ENCODE measurements at regions not wholly inside any gene's neighbourhood (a gene's known extent, or its start where the extent isn't known, plus 50 kb on each side); places are given as distances from the start of the nearest gene placed in this dataset.

GRCh38 chr7:41795276-41795833 lies 92.5 kb upstream of the INHBA start:
- DNase-seq (ENCODE audit: low read depth): no peak

- DNase-seq (ENCODE audit: low read depth): no peak
Measured at GRCh38 chr7:41793556-41793955, 90.7 kb upstream of the INHBA start.

GRCh38 chr7:41792120-41792519 lies 89.2 kb upstream of the INHBA start:
- no peak for DNase-seq (ENCODE audit: low read depth)

GRCh38 chr7:41788556-41788955 lies 85.7 kb upstream of the INHBA start:
- DNase-seq (ENCODE audit: low read depth): no peak

GRCh38 chr7:41787651-41788350 lies 84.9 kb upstream of the INHBA start:
- DNase-seq (ENCODE audit: low read depth): no peak

- no peak for DNase-seq (ENCODE audit: low read depth)
Measured at GRCh38 chr7:41786944-41787343, 84.1 kb upstream of the INHBA start.

GRCh38 chr7:41786404-41786803 lies 83.5 kb upstream of the INHBA start:
- DNase-seq (ENCODE audit: low read depth): no peak

GRCh38 chr7:41785840-41786239 lies 83.0 kb upstream of the INHBA start:
- DNase-seq (ENCODE audit: low read depth): no peak

GRCh38 chr7:41785265-41785664 lies 82.4 kb upstream of the INHBA start:
- no peak for DNase-seq (ENCODE audit: low read depth)

GRCh38 chr7:41779918-41780317 lies 77.0 kb upstream of the INHBA start:
- DNase-seq (ENCODE audit: low read depth): no peak

- DNase-seq (ENCODE audit: low read depth): no peak
Measured at GRCh38 chr7:41777894-41778596, 75.2 kb upstream of the INHBA start.

GRCh38 chr7:41774966-41775365 lies 72.1 kb upstream of the INHBA start:
- no peak for DNase-seq (ENCODE audit: low read depth)

- DNase-seq (ENCODE audit: low read depth): no peak
Measured at GRCh38 chr7:41773756-41774155, 70.9 kb upstream of the INHBA start.

GRCh38 chr7:41771717-41772116 lies 68.8 kb upstream of the INHBA start:
- no peak for DNase-seq (ENCODE audit: low read depth)

GRCh38 chr7:41769162-41769561 lies 66.3 kb upstream of the INHBA start:
- DNase-seq (ENCODE audit: low read depth): no peak

GRCh38 chr7:41763626-41764025 lies 60.7 kb upstream of the INHBA start:
- DNase-seq (ENCODE audit: low read depth): no peak

- DNase-seq (ENCODE audit: low read depth): no peak
Measured at GRCh38 chr7:41762641-41763040, 59.8 kb upstream of the INHBA start.

GRCh38 chr7:41760293-41760692 lies 57.4 kb upstream of the INHBA start:
- DNase-seq (ENCODE audit: low read depth): no peak

- no peak for DNase-seq (ENCODE audit: low read depth)
Measured at GRCh38 chr7:41758321-41758720, 55.4 kb upstream of the INHBA start.

GRCh38 chr7:41756650-41757182 lies 53.8 kb upstream of the INHBA start:
- no peak for DNase-seq (ENCODE audit: low read depth)

- no peak for DNase-seq (ENCODE audit: low read depth)
Measured at GRCh38 chr7:41755096-41755495, 52.2 kb upstream of the INHBA start.

GRCh38 chr7:41754046-41754445 lies 51.2 kb upstream of the INHBA start:
- no peak for DNase-seq (ENCODE audit: low read depth)
